Testis (tissue), 2 donors: ENCODE measurements at regions not wholly inside any gene's neighbourhood (a gene's known extent, or its start where the extent isn't known, plus 50 kb on each side); places are given as distances from the start of the nearest gene placed in this dataset.
"Not testable (repeated sequence)": the region's sequence is repeated elsewhere in the genome, so short reads cannot be mapped to it uniquely, and the experiment has no call there.

Experiments
- DNase-seq: peaks from one replicate; pipeline ENCODE4 v3.0.0-alpha.2; 2019
- H3K27ac ChIP-seq, 2 donors: fragments of 200-600 bp; sonication (generic); one replicate each; pipeline ENCODE4 v1.5.1; 2019
- H3K27me3 ChIP-seq: fragments of 200-600 bp; sonication (generic); one replicate; pipeline ENCODE4 v1.5.1; 2019
- H3K36me3 ChIP-seq: fragments of 200-600 bp; sonication (generic); one replicate; pipeline ENCODE4 v1.5.1; 2017; ENCODE audit warnings: low read depth; ENCODE audit errors: missing control alignments
- H3K4me1 ChIP-seq: fragments of 200-600 bp; sonication (generic); one replicate; pipeline ENCODE4 v1.5.1; 2019
- H3K4me3 ChIP-seq, 2 donors: fragments of 200-600 bp; sonication (generic); one replicate each; pipeline ENCODE4 v1.5.1; 2017 to 2019
- H3K9me3 ChIP-seq: fragments of 200-600 bp; sonication (generic); one replicate; pipeline ENCODE4 v1.5.1; 2017
- CTCF ChIP-seq, 3 experiments: fragments of 450-650 bp in 2 of 3; fragments of 200-600 bp in 1 of 3; sonication (generic) in 1 of 3; IDR thresholded peaks; one replicate each; pipeline ENCODE4 v1.5.1; 2016 to 2019; ENCODE audit warnings: antibody characterized with exemption in 3 of 3, mild to moderate bottlenecking in 2 of 3, moderate library complexity in 1 of 3
- POLR2A ChIP-seq: fragments of 450-650 bp; IDR thresholded peaks from one replicate; pipeline ENCODE4 v1.6.1; 2017; ENCODE audit warnings: antibody characterized with exemption, mild to moderate bottlenecking, moderate library complexity
- WGBS, 2 donors: methylation state at CpG; one replicate each; pipeline ENCODE4 v1.1.5; 2018; 5-methylcytosine and 5-hydroxymethylcytosine counted together
- intact Hi-C: fragments of 100-400 bp; cut with DNase I; formaldehyde crosslinking; loops from one replicate; pipeline ENCODE4 v1.15.1; 2023; ENCODE audit warnings: low total_unique reads

GRCh38 chr2:89819809-89820208 lies 1128.3 kb downstream of the RPIA start:
- H3K27me3 ChIP-seq: no peaks in the 10 kb centered on the region
- no peaks in the 10 kb centered on the region for H3K9me3 ChIP-seq
- no peak overlapping the region for H3K27ac ChIP-seq
- WGBS, 2 donors: 74 to 79% methylated on average over 2 of the region's 2 CpGs
- H3K36me3 ChIP-seq: no peaks in the 10 kb centered on the region
- no peaks in the 10 kb centered on the region for H3K4me1 ChIP-seq
- H3K4me3 ChIP-seq: no peak overlapping the region
- intact Hi-C loops: no loop called here
- TF ChIP-seq CTCF (IDR thresholded peaks at IDR 0.05): no peak
- TF ChIP-seq POLR2A: no peak
- DNase-seq: no peak

DNA sequence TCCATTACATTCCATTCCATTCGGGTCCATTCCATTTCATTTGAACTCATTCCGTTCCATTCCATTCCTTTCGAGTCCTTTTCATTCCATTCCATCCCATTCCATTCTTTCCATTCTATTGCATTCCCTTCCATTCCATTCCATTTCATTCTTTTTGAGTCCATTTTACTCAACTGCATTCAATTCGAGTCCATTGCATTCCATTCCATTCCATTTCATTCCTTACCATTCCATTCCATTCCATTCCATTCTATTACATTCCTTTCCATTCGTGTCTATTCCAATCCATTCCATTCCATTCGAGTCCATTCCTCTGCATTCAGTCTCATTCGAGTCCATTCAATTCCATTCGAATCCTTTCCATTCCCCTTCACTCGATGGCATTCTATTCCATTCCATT lies 1128.8 kb downstream of the RPIA start:
- 55 to 57% methylated on average over 9 of the region's 9 CpGs for WGBS, 2 donors
- H3K4me3 ChIP-seq: no peak overlapping the region
- H3K36me3 ChIP-seq: no peaks in the 10 kb centered on the region
- no peak overlapping the region for H3K27ac ChIP-seq
- H3K27me3 ChIP-seq: no peaks in the 10 kb centered on the region
- no peak for TF ChIP-seq CTCF (IDR thresholded peaks at IDR 0.05)
- no peak for TF ChIP-seq POLR2A
- H3K4me1 ChIP-seq: no peaks in the 10 kb centered on the region
- H3K9me3 ChIP-seq: no peaks in the 10 kb centered on the region
- intact Hi-C loops: no loop called here
- DNase-seq: no peak

- WGBS, 2 donors: 54% methylated on average over 8 of the region's 8 CpGs
- TF ChIP-seq CTCF (IDR thresholded peaks at IDR 0.05) (no peak), POLR2A (no peak)
- no peak for DNase-seq
- Histone ChIP-seq H3K9me3 (no peaks in the 10 kb centered on the region), H3K27ac (no peak overlapping the region), H3K4me3 (no peak overlapping the region), H3K36me3 (no peaks in the 10 kb centered on the region), H3K27me3 (no peaks in the 10 kb centered on the region), H3K4me1 (no peaks in the 10 kb centered on the region)
- intact Hi-C loops: no loop called here
These were observed 1130.0 kb downstream of the RPIA start for GRCh38 chr2:89821455-89821945.

DNA sequence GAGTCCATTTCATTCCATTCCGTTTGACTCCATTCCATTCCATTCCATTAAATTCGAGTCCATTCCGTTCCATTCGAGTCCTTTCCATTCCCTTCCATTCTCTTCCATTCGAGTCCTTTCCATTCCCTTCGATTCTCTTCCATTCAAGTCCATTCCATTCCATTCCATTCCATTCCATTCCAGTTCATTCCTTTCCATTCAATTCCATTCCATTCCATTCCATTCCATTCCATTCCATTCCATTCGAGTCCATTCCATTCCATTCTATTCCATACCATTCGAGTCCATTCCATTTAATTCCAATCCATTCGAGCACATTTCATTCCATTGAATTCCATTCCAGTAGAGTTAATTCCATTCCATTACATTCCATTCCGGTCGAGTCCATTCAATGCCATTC lies 1130.9 kb downstream of the RPIA start:
- intact Hi-C loops, H3K36me3 ChIP-seq, DNase-seq, H3K4me1 ChIP-seq, H3K4me3 ChIP-seq, H3K27ac ChIP-seq, H3K27me3 ChIP-seq, H3K9me3 ChIP-seq: not testable (repeated sequence)
- WGBS, 2 donors: 62 to 67% methylated on average over 11 of the region's 11 CpGs

DNA sequence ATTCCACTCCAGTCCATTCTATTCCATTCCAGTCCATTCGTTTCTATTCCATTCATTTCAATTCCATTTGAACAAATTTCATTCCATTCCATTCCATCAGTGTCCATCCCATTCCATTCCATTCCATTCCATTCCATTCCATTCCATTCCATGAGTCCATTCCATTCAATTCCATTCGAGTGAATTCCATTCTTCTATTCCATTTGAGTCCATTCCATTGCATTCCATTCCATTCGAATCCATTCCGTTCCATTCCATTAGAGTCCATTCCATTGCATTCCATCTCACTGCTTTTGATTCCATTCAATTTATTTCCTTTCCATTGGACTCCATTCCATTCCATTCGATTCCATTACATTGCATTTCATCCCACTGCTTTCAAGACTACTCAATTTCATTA lies 1132.1 kb downstream of the RPIA start:
- DNase-seq: no peak
- no peak overlapping the region for H3K4me3 ChIP-seq
- 50 to 53% methylated on average over 5 of the region's 5 CpGs for WGBS, 2 donors
- no peaks in the 10 kb centered on the region for H3K4me1 ChIP-seq
- H3K27me3 ChIP-seq: no peaks in the 10 kb centered on the region
- intact Hi-C loops: no loop called here
- peaks cover 6% of the 10 kb centered on the region for H3K9me3 ChIP-seq
- TF ChIP-seq CTCF (IDR thresholded peaks at IDR 0.05): no peak
- TF ChIP-seq POLR2A: no peak
- H3K36me3 ChIP-seq: no peaks in the 10 kb centered on the region
- no peak overlapping the region for H3K27ac ChIP-seq
